ENCODE measurements at regions not wholly inside any gene's neighbourhood (a gene's known extent, or its start where the extent isn't known, plus 50 kb on each side); places are given as distances from the start of the nearest gene placed in this dataset.

DNA sequence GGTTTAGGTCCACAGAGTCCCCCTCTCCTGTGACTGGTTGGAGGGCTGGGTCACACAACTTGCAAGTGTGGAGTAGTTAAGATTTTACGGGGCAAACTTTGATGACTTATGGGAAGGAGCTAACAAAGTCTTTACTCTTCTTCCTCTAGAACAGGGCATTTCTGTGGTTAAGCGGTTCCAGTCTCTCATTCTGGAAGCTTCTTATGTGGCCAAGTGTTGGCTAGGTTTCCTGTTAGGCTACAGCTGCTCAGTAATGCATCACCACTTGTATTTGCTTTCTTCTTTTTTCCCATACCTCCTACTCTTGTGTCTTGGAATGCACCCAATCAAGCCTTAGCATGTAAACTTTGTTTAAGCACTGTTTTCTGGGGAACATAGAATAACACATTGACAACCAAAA, 100.6 kb upstream of the PLAAT1 start (continued):
- TF ChIP-seq EZH2phosphoT487 (IDR thresholded peaks at IDR 0.05; ENCODE audit: borderline replicate concordance, low read depth) = no peak
- TF ChIP-seq GATA2 (CRISPR knock-in tag; IDR thresholded peaks at IDR 0.05) = no peak
- TF ChIP-seq JUND (IDR thresholded peaks at IDR 0.05) = no peak
- no peak for TF ChIP-seq NRF1 (IDR thresholded peaks at IDR 0.05; ENCODE audit: low read depth, low read length)
- no peak for TF ChIP-seq GABPA (IDR thresholded peaks at IDR 0.05; ENCODE audit: low read depth)

DNA sequence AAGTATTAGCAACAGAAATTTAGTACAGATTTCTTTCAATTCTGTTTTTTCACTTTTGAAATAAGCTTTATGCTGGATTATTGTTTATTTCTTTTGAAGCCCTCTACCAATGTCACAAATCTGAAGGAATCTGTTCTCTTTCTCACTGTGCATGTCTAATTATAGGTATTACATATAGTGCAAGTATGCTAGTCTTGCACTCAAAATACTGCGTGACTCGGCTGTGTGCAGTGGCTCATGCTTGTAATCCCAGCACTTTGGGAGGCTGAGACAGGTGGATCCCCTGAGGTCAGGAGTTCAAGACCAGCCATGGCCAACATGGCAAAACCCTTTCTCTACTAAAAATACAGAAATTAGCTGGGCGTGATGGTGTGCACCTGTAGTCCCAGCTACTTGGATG, 95.8 kb upstream of the PLAAT1 start:
- ChIA-PET POLR2A (no interaction called here), CTCF (no interaction called here)
- Histone ChIP-seq H3F3A (replicated peaks; ENCODE audit: insufficient read depth) (no peaks in the 10 kb centered on the region), H3K27ac (ENCODE audit: low read depth in 2 of 2, low read length in 1 of 2) (no peak overlapping the region), H3K36me3 (replicated peaks in 1 of 2; ENCODE audit: control insufficient read depth in 1 of 2, insufficient read depth in 2 of 2, low read length in 1 of 2) (no peaks in the 10 kb centered on the region), H3K9me3 (no peaks in the 10 kb centered on the region), H3K27me3 (ENCODE audit: insufficient read depth) (no peaks in the 10 kb centered on the region), H2AFZ (ENCODE audit: low read depth) (no peak overlapping the region), H3K79me2 (ENCODE audit: insufficient read depth) (no peaks in the 10 kb centered on the region), H3K4me3 (ENCODE audit: low read depth in 2 of 2, low read length in 1 of 2) (no peak overlapping the region), H3K4me2 (no peak overlapping the region), H4K20me1 (ENCODE audit: insufficient read depth) (no peaks in the 10 kb centered on the region), H3K9ac (no peak overlapping the region), H3K4me1 (ENCODE audit: control insufficient read depth in 1 of 2, insufficient read depth in 2 of 2, low read depth in 1 of 2, low read length in 1 of 2) (no peaks in the 10 kb centered on the region), H3K9me2 (no peaks in the 10 kb centered on the region)
- TF ChIP-seq FOSL2 (IDR thresholded peaks at IDR 0.05; ENCODE audit: borderline replicate concordance, low read depth) (no peak), POLR2AphosphoS5 (IDR thresholded peaks at IDR 0.05; ENCODE audit: low read depth, low read length) (no peak), MXI1 (IDR thresholded peaks at IDR 0.05; ENCODE audit: low read depth, low read length) (no peak), TEAD4 (IDR thresholded peaks at IDR 0.05; ENCODE audit: borderline replicate concordance, insufficient read depth) (no peak), FOXJ3 (CRISPR knock-in tag; IDR thresholded peaks at IDR 0.05) (no peak), GATA2 (CRISPR knock-in tag; IDR thresholded peaks at IDR 0.05) (no peak), JUND (IDR thresholded peaks at IDR 0.05) (no peak)
- TF ChIP-seq, protein P1, sequence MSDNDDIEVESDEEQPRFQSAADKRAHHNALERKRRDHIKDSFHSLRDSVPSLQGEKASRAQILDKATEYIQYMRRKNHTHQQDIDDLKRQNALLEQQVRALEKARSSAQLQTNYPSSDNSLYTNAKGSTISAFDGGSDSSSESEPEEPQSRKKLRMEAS (IDR thresholded peaks at IDR 0.05; ENCODE audit: low read depth) = no peak
- 12% methylated on average over 3 of the region's 3 CpGs for WGBS (ENCODE audit: low lambda C conversion rate)
- DNase-seq = no peak

DNA sequence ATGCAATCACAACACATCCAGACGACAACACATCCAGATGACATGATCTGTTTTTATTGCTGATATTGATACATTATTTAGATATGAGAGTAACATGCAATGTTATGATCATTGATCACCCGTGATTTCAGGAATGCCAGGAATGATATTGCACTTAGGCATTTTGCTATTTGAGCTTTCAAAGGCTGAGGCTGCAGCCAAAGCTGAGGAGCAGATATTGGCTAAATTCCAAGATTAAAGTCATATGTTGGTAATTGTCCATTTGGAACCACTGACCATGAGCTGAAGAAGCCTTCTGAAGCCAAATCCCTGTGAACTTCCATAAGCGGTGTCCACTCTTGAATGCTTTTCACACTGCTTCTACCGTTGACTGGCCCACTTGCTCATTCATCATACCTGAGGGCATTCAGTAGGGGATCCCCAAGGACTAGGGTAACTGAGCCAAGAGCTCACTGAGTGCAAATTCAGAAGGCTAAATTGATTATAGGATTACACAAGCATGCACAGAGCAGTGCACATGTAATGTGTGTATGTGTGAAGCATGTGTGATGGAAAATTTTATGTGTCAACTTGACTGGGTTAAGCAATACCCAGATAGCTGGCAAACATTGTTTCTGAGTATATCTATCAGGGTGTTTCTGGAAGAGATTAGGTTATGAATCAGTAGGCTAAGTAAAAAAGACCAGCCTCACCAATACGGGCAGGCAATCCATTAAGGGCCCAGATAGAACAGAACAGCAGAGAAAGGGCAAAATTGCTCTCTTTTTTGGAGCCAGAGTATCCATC, 92.1 kb upstream of the PLAAT1 start:
- no peaks in the 10 kb centered on the region for H3K36me3 ChIP-seq (replicated peaks in 1 of 2; ENCODE audit: control insufficient read depth in 1 of 2, insufficient read depth in 2 of 2, low read length in 1 of 2)
- 38% methylated on average over 5 of the region's 5 CpGs for WGBS (ENCODE audit: low lambda C conversion rate)
- POLR2A ChIA-PET = no interaction called here
- TF ChIP-seq FOXM1 (IDR thresholded peaks at IDR 0.05; ENCODE audit: low read depth) (no peak), SMC3 (IDR thresholded peaks at IDR 0.05; ENCODE audit: low read depth, low read length) (no peak), EP300 (IDR thresholded peaks at IDR 0.05; ENCODE audit: borderline replicate concordance in 1 of 2, low read depth in 1 of 2, low read length in 1 of 2) (no peak), MEF2A (IDR thresholded peaks at IDR 0.05; ENCODE audit: borderline replicate concordance, low read depth) (no peak), FOXJ3 (CRISPR knock-in tag; IDR thresholded peaks at IDR 0.05) (no peak), FOSL2 (IDR thresholded peaks at IDR 0.05; ENCODE audit: borderline replicate concordance, low read depth) (no peak), GABPA (IDR thresholded peaks at IDR 0.05; ENCODE audit: low read depth) (no peak), NFIC (IDR thresholded peaks at IDR 0.05; ENCODE audit: borderline replicate concordance) (no peak), JUND (IDR thresholded peaks at IDR 0.05) (no peak), GATA2 (CRISPR knock-in tag; IDR thresholded peaks at IDR 0.05) (no peak)
- TF ChIP-seq, protein P2, sequence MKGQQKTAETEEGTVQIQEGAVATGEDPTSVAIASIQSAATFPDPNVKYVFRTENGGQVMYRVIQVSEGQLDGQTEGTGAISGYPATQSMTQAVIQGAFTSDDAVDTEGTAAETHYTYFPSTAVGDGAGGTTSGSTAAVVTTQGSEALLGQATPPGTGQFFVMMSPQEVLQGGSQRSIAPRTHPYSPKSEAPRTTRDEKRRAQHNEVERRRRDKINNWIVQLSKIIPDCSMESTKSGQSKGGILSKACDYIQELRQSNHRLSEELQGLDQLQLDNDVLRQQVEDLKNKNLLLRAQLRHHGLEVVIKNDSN (IDR thresholded peaks at IDR 0.05; ENCODE audit: borderline replicate concordance, low read depth) = no peak
- TF ChIP-seq, protein P3, sequence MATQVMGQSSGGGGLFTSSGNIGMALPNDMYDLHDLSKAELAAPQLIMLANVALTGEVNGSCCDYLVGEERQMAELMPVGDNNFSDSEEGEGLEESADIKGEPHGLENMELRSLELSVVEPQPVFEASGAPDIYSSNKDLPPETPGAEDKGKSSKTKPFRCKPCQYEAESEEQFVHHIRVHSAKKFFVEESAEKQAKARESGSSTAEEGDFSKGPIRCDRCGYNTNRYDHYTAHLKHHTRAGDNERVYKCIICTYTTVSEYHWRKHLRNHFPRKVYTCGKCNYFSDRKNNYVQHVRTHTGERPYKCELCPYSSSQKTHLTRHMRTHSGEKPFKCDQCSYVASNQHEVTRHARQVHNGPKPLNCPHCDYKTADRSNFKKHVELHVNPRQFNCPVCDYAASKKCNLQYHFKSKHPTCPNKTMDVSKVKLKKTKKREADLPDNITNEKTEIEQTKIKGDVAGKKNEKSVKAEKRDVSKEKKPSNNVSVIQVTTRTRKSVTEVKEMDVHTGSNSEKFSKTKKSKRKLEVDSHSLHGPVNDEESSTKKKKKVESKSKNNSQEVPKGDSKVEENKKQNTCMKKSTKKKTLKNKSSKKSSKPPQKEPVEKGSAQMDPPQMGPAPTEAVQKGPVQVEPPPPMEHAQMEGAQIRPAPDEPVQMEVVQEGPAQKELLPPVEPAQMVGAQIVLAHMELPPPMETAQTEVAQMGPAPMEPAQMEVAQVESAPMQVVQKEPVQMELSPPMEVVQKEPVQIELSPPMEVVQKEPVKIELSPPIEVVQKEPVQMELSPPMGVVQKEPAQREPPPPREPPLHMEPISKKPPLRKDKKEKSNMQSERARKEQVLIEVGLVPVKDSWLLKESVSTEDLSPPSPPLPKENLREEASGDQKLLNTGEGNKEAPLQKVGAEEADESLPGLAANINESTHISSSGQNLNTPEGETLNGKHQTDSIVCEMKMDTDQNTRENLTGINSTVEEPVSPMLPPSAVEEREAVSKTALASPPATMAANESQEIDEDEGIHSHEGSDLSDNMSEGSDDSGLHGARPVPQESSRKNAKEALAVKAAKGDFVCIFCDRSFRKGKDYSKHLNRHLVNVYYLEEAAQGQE (IDR thresholded peaks at IDR 0.05; ENCODE audit: low read depth, low read length) = no peak
- TF ChIP-seq, protein P4, sequence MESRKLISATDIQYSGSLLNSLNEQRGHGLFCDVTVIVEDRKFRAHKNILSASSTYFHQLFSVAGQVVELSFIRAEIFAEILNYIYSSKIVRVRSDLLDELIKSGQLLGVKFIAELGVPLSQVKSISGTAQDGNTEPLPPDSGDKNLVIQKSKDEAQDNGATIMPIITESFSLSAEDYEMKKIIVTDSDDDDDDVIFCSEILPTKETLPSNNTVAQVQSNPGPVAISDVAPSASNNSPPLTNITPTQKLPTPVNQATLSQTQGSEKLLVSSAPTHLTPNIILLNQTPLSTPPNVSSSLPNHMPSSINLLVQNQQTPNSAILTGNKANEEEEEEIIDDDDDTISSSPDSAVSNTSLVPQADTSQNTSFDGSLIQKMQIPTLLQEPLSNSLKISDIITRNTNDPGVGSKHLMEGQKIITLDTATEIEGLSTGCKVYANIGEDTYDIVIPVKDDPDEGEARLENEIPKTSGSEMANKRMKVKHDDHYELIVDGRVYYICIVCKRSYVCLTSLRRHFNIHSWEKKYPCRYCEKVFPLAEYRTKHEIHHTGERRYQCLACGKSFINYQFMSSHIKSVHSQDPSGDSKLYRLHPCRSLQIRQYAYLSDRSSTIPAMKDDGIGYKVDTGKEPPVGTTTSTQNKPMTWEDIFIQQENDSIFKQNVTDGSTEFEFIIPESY (IDR thresholded peaks at IDR 0.05; ENCODE audit: borderline replicate concordance, low read depth) = no peak

More for the DNA sequence above, 92.1 kb upstream of the PLAAT1 start:
- Histone ChIP-seq H3K9ac (no peak overlapping the region), H3K27ac (ENCODE audit: low read depth in 2 of 2, low read length in 1 of 2) (no peak overlapping the region), H4K20me1 (ENCODE audit: insufficient read depth) (no peaks in the 10 kb centered on the region), H2AFZ (ENCODE audit: low read depth) (no peak overlapping the region), H3K79me2 (ENCODE audit: insufficient read depth) (no peaks in the 10 kb centered on the region), H3F3A (replicated peaks; ENCODE audit: insufficient read depth) (no peaks in the 10 kb centered on the region), H3K4me2 (no peak overlapping the region), H3K4me1 (ENCODE audit: control insufficient read depth in 1 of 2, insufficient read depth in 2 of 2, low read depth in 1 of 2, low read length in 1 of 2) (no peaks in the 10 kb centered on the region), H3K27me3 (ENCODE audit: insufficient read depth) (no peaks in the 10 kb centered on the region), H3K4me3 (ENCODE audit: low read depth in 2 of 2, low read length in 1 of 2) (no peak overlapping the region), H3K9me3 (no peaks in the 10 kb centered on the region), H3K9me2 (no peaks in the 10 kb centered on the region)
- DNase-seq = no peak
- CTCF ChIA-PET = no interaction called here
